ENCODE measurements at regions not wholly inside any gene's neighbourhood (a gene's known extent, or its start where the extent isn't known, plus 50 kb on each side); places are given as distances from the start of the nearest gene placed in this dataset.

- Histone ChIP-seq H3K4me3 (ENCODE audit: low read depth in 1 of 3, low read length in 3 of 3) (no peak overlapping the region), H3K4me1 (ENCODE audit: control insufficient read depth in 4 of 4, insufficient read depth in 4 of 4, low read length in 3 of 4) (no peaks in the 10 kb centered on the region), H3K27me3 (ENCODE audit: control insufficient read depth in 4 of 4, insufficient read depth in 4 of 4, low read length in 3 of 4) (no peaks in the 10 kb centered on the region), H3K36me3 (ENCODE audit: control insufficient read depth in 4 of 4, insufficient read depth in 3 of 4, low read depth in 1 of 4, low read length in 3 of 4) (no peaks in the 10 kb centered on the region), H3K27ac (ENCODE audit: low read depth in 1 of 2, low read length in 2 of 2) (no peak overlapping the region), H3K9me3 (ENCODE audit: control insufficient read depth in 4 of 4, low read length in 3 of 4) (no peaks in the 10 kb centered on the region), H3K9ac (ENCODE audit: low read depth in 1 of 2, low read length in 2 of 2) (no peak overlapping the region)
- TF ChIP-seq MAX (IDR thresholded peaks at IDR 0.05) = no peak
- no peak for TF ChIP-seq FOXA1 (IDR thresholded peaks at IDR 0.05)
- TF ChIP-seq RXRA (IDR thresholded peaks at IDR 0.05) = no peak
- no peak for TF ChIP-seq ZBTB33 (IDR thresholded peaks at IDR 0.05)
- TF ChIP-seq EGR1 (IDR thresholded peaks at IDR 0.05; ENCODE audit: low read depth in 2 of 2) = no peak
- TF ChIP-seq FOXA2 (IDR thresholded peaks at IDR 0.05) = no peak
- WGBS = 46% methylated on average over 4 of the region's 4 CpGs
- no peak for DNase-seq (ENCODE audit: low spot score)
These were observed 177.8 kb downstream of the PTPRU start for GRCh38 chr1:29414086-29414485.

GRCh38 chr1:29413661-29414060 lies 177.3 kb downstream of the PTPRU start:
- H3K4me3 ChIP-seq (ENCODE audit: low read depth in 1 of 3, low read length in 3 of 3) = no peak overlapping the region
- H3K27me3 ChIP-seq (ENCODE audit: control insufficient read depth in 4 of 4, insufficient read depth in 4 of 4, low read length in 3 of 4) = no peaks in the 10 kb centered on the region
- WGBS = 68% methylated on average over 10 of the region's 10 CpGs
- TF ChIP-seq MAX (IDR thresholded peaks at IDR 0.05) = no peak
- TF ChIP-seq HNF4G (IDR thresholded peaks at IDR 0.05) = no peak
- TF ChIP-seq HNF4A (conservative IDR thresholded peaks at IDR 0.05) = no peak
- no peak for TF ChIP-seq CTCF (IDR thresholded peaks at IDR 0.05; ENCODE audit: low read depth, low read length, missing input control)
- no peak for TF ChIP-seq ZBTB33 (IDR thresholded peaks at IDR 0.05)
- no peaks in the 10 kb centered on the region for H3K9me3 ChIP-seq (ENCODE audit: control insufficient read depth in 4 of 4, low read length in 3 of 4)
- H3K27ac ChIP-seq (ENCODE audit: low read depth in 1 of 2, low read length in 2 of 2) = no peak overlapping the region
- no peaks in the 10 kb centered on the region for H3K4me1 ChIP-seq (ENCODE audit: control insufficient read depth in 4 of 4, insufficient read depth in 4 of 4, low read length in 3 of 4)
- no peak for DNase-seq (ENCODE audit: low spot score)
- no peaks in the 10 kb centered on the region for H3K36me3 ChIP-seq (ENCODE audit: control insufficient read depth in 4 of 4, insufficient read depth in 3 of 4, low read depth in 1 of 4, low read length in 3 of 4)
- H3K9ac ChIP-seq (ENCODE audit: low read depth in 1 of 2, low read length in 2 of 2) = no peak overlapping the region

- Histone ChIP-seq H3K4me1 (ENCODE audit: control insufficient read depth in 4 of 4, insufficient read depth in 4 of 4, low read length in 3 of 4) (no peaks in the 10 kb centered on the region), H3K9me3 (ENCODE audit: control insufficient read depth in 4 of 4, low read length in 3 of 4) (no peaks in the 10 kb centered on the region), H3K9ac (ENCODE audit: low read depth in 1 of 2, low read length in 2 of 2) (no peak overlapping the region), H3K36me3 (ENCODE audit: control insufficient read depth in 4 of 4, insufficient read depth in 3 of 4, low read depth in 1 of 4, low read length in 3 of 4) (no peaks in the 10 kb centered on the region), H3K27ac (ENCODE audit: low read depth in 1 of 2, low read length in 2 of 2) (no peak overlapping the region), H3K27me3 (ENCODE audit: control insufficient read depth in 4 of 4, insufficient read depth in 4 of 4, low read length in 3 of 4) (no peaks in the 10 kb centered on the region), H3K4me3 (ENCODE audit: low read depth in 1 of 3, low read length in 3 of 3) (no peak overlapping the region)
- 58% methylated on average over 6 of the region's 6 CpGs for WGBS
- no peak for DNase-seq (ENCODE audit: low spot score)
- TF ChIP-seq ZBTB33 (IDR thresholded peaks at IDR 0.05) (no peak), JUND (IDR thresholded peaks at IDR 0.05) (no peak), ATF3 (IDR thresholded peaks at IDR 0.05) (no peak), TAF1 (conservative IDR thresholded peaks at IDR 0.05) (no peak), SP1 (IDR thresholded peaks at IDR 0.05) (no peak), CTCF (IDR thresholded peaks at IDR 0.05; ENCODE audit: low read depth, low read length, missing input control) (no peak), EGR1 (IDR thresholded peaks at IDR 0.05; ENCODE audit: low read depth in 2 of 2) (no peak), RXRA (IDR thresholded peaks at IDR 0.05) (no peak), FOXA1 (IDR thresholded peaks at IDR 0.05) (no peak)
These were observed 176.3 kb downstream of the PTPRU start for GRCh38 chr1:29412591-29412990.
